IPS-20b (cell line): ENCODE measurements at regions not wholly inside any gene's neighbourhood (a gene's known extent, or its start where the extent isn't known, plus 50 kb on each side); places are given as distances from the start of the nearest gene placed in this dataset.
"Not testable (repeated sequence)": the region's sequence is repeated elsewhere in the genome, so short reads cannot be mapped to it uniquely, and the experiment has no call there.

Experiments
- H3K27ac ChIP-seq: one replicate; pipeline ENCODE4 v1.5.1; 2013; ENCODE audit warnings: low read length
- H3K27me3 ChIP-seq: 2 replicates; pipeline ENCODE4 v1.6.1; 2013; ENCODE audit warnings: mild to moderate bottlenecking, low read length, inconsistent platforms; ENCODE audit not compliant: insufficient read depth
- H3K36me3 ChIP-seq: 2 replicates; pipeline ENCODE4 v1.6.1; 2013; ENCODE audit warnings: low read depth, mild to moderate bottlenecking, inconsistent platforms, low read length, moderate library complexity; ENCODE audit not compliant: insufficient read depth
- H3K4me1 ChIP-seq: 2 replicates; pipeline ENCODE4 v1.6.1; 2013; ENCODE audit warnings: mild to moderate bottlenecking, control low read depth, inconsistent platforms, low read length, moderate library complexity; ENCODE audit not compliant: insufficient read depth
- H3K4me3 ChIP-seq: 2 replicates; pipeline ENCODE4 v1.5.1; 2013; ENCODE audit warnings: mild to moderate bottlenecking, low read length, inconsistent platforms
- H3K9ac ChIP-seq: 2 replicates; pipeline ENCODE4 v1.6.1; 2013; ENCODE audit warnings: low read depth, mild to moderate bottlenecking, inconsistent platforms, low read length, moderate library complexity
- H3K9me3 ChIP-seq: 2 replicates; pipeline ENCODE4 v1.6.1; 2013; ENCODE audit warnings: mild to moderate bottlenecking, low read depth, low read length, inconsistent platforms; ENCODE audit not compliant: insufficient read depth

- not testable (repeated sequence) for H3K4me3 ChIP-seq, H3K27ac ChIP-seq, H3K27me3 ChIP-seq, H3K36me3 ChIP-seq, H3K4me1 ChIP-seq, H3K9ac ChIP-seq
- H3K9me3 ChIP-seq: peaks cover 96% of the 10 kb centered on the region
Measured at GRCh38 chr19:23984911-23985310, 70.2 kb downstream of the ZNF726 start.

- no peaks in the 10 kb centered on the region for H3K4me1 ChIP-seq
- H3K27me3 ChIP-seq: no peaks in the 10 kb centered on the region
- no peaks in the 10 kb centered on the region for H3K36me3 ChIP-seq
- H3K9ac ChIP-seq: no peak overlapping the region
- H3K9me3 ChIP-seq: peaks cover 88% of the 10 kb centered on the region
- H3K27ac ChIP-seq: no peak overlapping the region
- no peak overlapping the region for H3K4me3 ChIP-seq
Measured at GRCh38 chr19:23986623-23987022, 71.9 kb downstream of the ZNF726 start.

- Histone ChIP-seq H3K4me1 (no peaks in the 10 kb centered on the region), H3K27ac (no peak overlapping the region), H3K4me3 (no peak overlapping the region), H3K27me3 (no peaks in the 10 kb centered on the region), H3K9me3 (peaks cover 86% of the 10 kb centered on the region), H3K36me3 (no peaks in the 10 kb centered on the region), H3K9ac (no peak overlapping the region)
Measured at GRCh38 chr19:23991170-23991569, 76.5 kb downstream of the ZNF726 start.

GRCh38 chr19:23992348-23992747, 77.7 kb downstream of the ZNF726 start:
- H3K27ac ChIP-seq: no peak overlapping the region
- no peak overlapping the region for H3K4me3 ChIP-seq
- no peak overlapping the region for H3K9ac ChIP-seq
- H3K4me1 ChIP-seq: no peaks in the 10 kb centered on the region
- H3K36me3 ChIP-seq: no peaks in the 10 kb centered on the region
- H3K9me3 ChIP-seq: peaks cover 86% of the 10 kb centered on the region
- no peaks in the 10 kb centered on the region for H3K27me3 ChIP-seq

GRCh38 chr19:23993440-23993839, 78.8 kb downstream of the ZNF726 start:
- no peaks in the 10 kb centered on the region for H3K4me1 ChIP-seq
- no peaks in the 10 kb centered on the region for H3K27me3 ChIP-seq
- peaks cover 89% of the 10 kb centered on the region for H3K9me3 ChIP-seq
- no peak overlapping the region for H3K27ac ChIP-seq
- no peak overlapping the region for H3K9ac ChIP-seq
- H3K36me3 ChIP-seq: no peaks in the 10 kb centered on the region
- H3K4me3 ChIP-seq: no peak overlapping the region

- H3K9ac ChIP-seq: no peak overlapping the region
- H3K27ac ChIP-seq: no peak overlapping the region
- no peak overlapping the region for H3K4me3 ChIP-seq
- H3K4me1 ChIP-seq: no peaks in the 10 kb centered on the region
- peaks cover 96% of the 10 kb centered on the region for H3K9me3 ChIP-seq
- no peaks in the 10 kb centered on the region for H3K36me3 ChIP-seq
- no peaks in the 10 kb centered on the region for H3K27me3 ChIP-seq
Measured at GRCh38 chr19:23996549-23996948, 81.9 kb downstream of the ZNF726 start.

- no peaks in the 10 kb centered on the region for H3K27me3 ChIP-seq
- H3K4me3 ChIP-seq: no peak overlapping the region
- H3K27ac ChIP-seq: no peak overlapping the region
- no peaks in the 10 kb centered on the region for H3K36me3 ChIP-seq
- H3K4me1 ChIP-seq: no peaks in the 10 kb centered on the region
- H3K9ac ChIP-seq: no peak overlapping the region
- peaks cover 97% of the 10 kb centered on the region for H3K9me3 ChIP-seq
Measured at GRCh38 chr19:23998568-23998967, 83.9 kb downstream of the ZNF726 start.

- no peaks in the 10 kb centered on the region for H3K36me3 ChIP-seq
- H3K9me3 ChIP-seq: peaks cover 94% of the 10 kb centered on the region
- no peak overlapping the region for H3K9ac ChIP-seq
- no peaks in the 10 kb centered on the region for H3K4me1 ChIP-seq
- no peak overlapping the region for H3K4me3 ChIP-seq
- no peaks in the 10 kb centered on the region for H3K27me3 ChIP-seq
- no peak overlapping the region for H3K27ac ChIP-seq
Measured at GRCh38 chr19:23999821-24000610, 85.3 kb downstream of the ZNF726 start.

- Histone ChIP-seq H3K4me3 (no peak overlapping the region), H3K9me3 (peaks cover 92% of the 10 kb centered on the region), H3K27ac (no peak overlapping the region), H3K9ac (no peak overlapping the region), H3K27me3 (no peaks in the 10 kb centered on the region), H3K4me1 (no peaks in the 10 kb centered on the region), H3K36me3 (no peaks in the 10 kb centered on the region)
Measured at GRCh38 chr19:24000656-24001055, 86.0 kb downstream of the ZNF726 start.

- H3K4me1 ChIP-seq: no peaks in the 10 kb centered on the region
- no peak overlapping the region for H3K27ac ChIP-seq
- no peak overlapping the region for H3K9ac ChIP-seq
- H3K27me3 ChIP-seq: no peaks in the 10 kb centered on the region
- no peak overlapping the region for H3K4me3 ChIP-seq
- peaks cover 84% of the 10 kb centered on the region for H3K9me3 ChIP-seq
- no peaks in the 10 kb centered on the region for H3K36me3 ChIP-seq
Measured at GRCh38 chr19:24002256-24002945, 84.6 kb upstream of the ZNF254 start.

- Histone ChIP-seq H3K9ac (no peak overlapping the region), H3K27me3 (no peaks in the 10 kb centered on the region), H3K4me1 (no peaks in the 10 kb centered on the region), H3K9me3 (peaks cover 84% of the 10 kb centered on the region), H3K4me3 (no peak overlapping the region), H3K27ac (no peak overlapping the region), H3K36me3 (no peaks in the 10 kb centered on the region)
Measured at GRCh38 chr19:24003537-24003936, 83.5 kb upstream of the ZNF254 start.

GRCh38 chr19:24004166-24004565, 82.8 kb upstream of the ZNF254 start:
- no peak overlapping the region for H3K4me3 ChIP-seq
- no peaks in the 10 kb centered on the region for H3K27me3 ChIP-seq
- H3K36me3 ChIP-seq: no peaks in the 10 kb centered on the region
- H3K9me3 ChIP-seq: peaks cover 82% of the 10 kb centered on the region
- no peak overlapping the region for H3K9ac ChIP-seq
- H3K4me1 ChIP-seq: no peaks in the 10 kb centered on the region
- H3K27ac ChIP-seq: no peak overlapping the region
